ENCODE measurements at regions not wholly inside any gene's neighbourhood (a gene's known extent, or its start where the extent isn't known, plus 50 kb on each side); places are given as distances from the start of the nearest gene placed in this dataset.

- H3K79me2 ChIP-seq (ENCODE audit: control insufficient read depth, insufficient read depth, low read length, poor library complexity), result no peaks in the 10 kb centered on the region
- no peak overlapping the region for H2AK5ac ChIP-seq (ENCODE audit: low read length)
- no peaks in the 10 kb centered on the region for H3K4me1 ChIP-seq (ENCODE audit: control insufficient read depth in 1 of 2, insufficient read depth in 2 of 2, low read length in 2 of 2)
- H2AFZ ChIP-seq (ENCODE audit: insufficient read depth, low read length, poor library complexity), result no peak overlapping the region
- no peak overlapping the region for H3K27ac ChIP-seq (ENCODE audit: low read depth, low read length)
- H3K79me1 ChIP-seq (ENCODE audit: low read length), result no peaks in the 10 kb centered on the region
- H4K12ac ChIP-seq (ENCODE audit: low read depth, low read length), result no peak overlapping the region
- no CpG with 5 or more reads among the region's 1 CpG for WGBS (ENCODE audit: extremely low coverage, insufficient coverage, insufficient read length)
- H3K36me3 ChIP-seq (ENCODE audit: control insufficient read depth in 1 of 2, insufficient read depth in 2 of 2, low read length in 2 of 2), result no peaks in the 10 kb centered on the region
- no peak overlapping the region for H4K8ac ChIP-seq (ENCODE audit: low read depth, low read length)
- H2BK120ac ChIP-seq (ENCODE audit: insufficient read depth, low read length, poor library complexity), result no peak overlapping the region
- no peak overlapping the region for H3K14ac ChIP-seq (ENCODE audit: low read length)
- H3K27me3 ChIP-seq (ENCODE audit: insufficient read depth, low read length), result no peaks in the 10 kb centered on the region
- no peak overlapping the region for H3K23ac ChIP-seq (ENCODE audit: low read length)
- H3K4me3 ChIP-seq (ENCODE audit: low read depth, low read length), result no peak overlapping the region
- no peak overlapping the region for H3K4me2 ChIP-seq (ENCODE audit: low read length)
- no peak overlapping the region for H2BK12ac ChIP-seq (ENCODE audit: low read length)
- H2BK5ac ChIP-seq (ENCODE audit: low read depth, low read length, poor library complexity), result no peak overlapping the region
- H3K9ac ChIP-seq (ENCODE audit: low read length), result no peak overlapping the region
- H3K9me3 ChIP-seq (ENCODE audit: insufficient read depth, low read depth, low read length), result peaks cover 1% of the 10 kb centered on the region
- no peak for DNase-seq
- no peak overlapping the region for H4K91ac ChIP-seq (ENCODE audit: low read depth, low read length)
- H3K4ac ChIP-seq (ENCODE audit: low read depth, low read length), result no peak overlapping the region
- H3K18ac ChIP-seq (ENCODE audit: low read length), result no peak overlapping the region
These were observed 440.9 kb upstream of the MIR17HG start for GRCh38 chr13:90906554-90906953.

- Histone ChIP-seq H2AFZ (ENCODE audit: insufficient read depth, low read length, poor library complexity) (no peak overlapping the region), H4K91ac (ENCODE audit: low read depth, low read length) (no peak overlapping the region), H3K36me3 (ENCODE audit: control insufficient read depth in 1 of 2, insufficient read depth in 2 of 2, low read length in 2 of 2) (no peaks in the 10 kb centered on the region), H2BK120ac (ENCODE audit: insufficient read depth, low read length, poor library complexity) (no peak overlapping the region), H3K18ac (ENCODE audit: low read length) (no peak overlapping the region), H3K79me1 (ENCODE audit: low read length) (no peaks in the 10 kb centered on the region), H3K4me1 (ENCODE audit: control insufficient read depth in 1 of 2, insufficient read depth in 2 of 2, low read length in 2 of 2) (no peaks in the 10 kb centered on the region), H3K79me2 (ENCODE audit: control insufficient read depth, insufficient read depth, low read length, poor library complexity) (no peaks in the 10 kb centered on the region), H2AK5ac (ENCODE audit: low read length) (no peak overlapping the region), H3K23ac (ENCODE audit: low read length) (no peak overlapping the region), H3K9me3 (ENCODE audit: insufficient read depth, low read depth, low read length) (peaks cover 1% of the 10 kb centered on the region), H3K4me3 (ENCODE audit: low read depth, low read length) (no peak overlapping the region), H2BK5ac (ENCODE audit: low read depth, low read length, poor library complexity) (no peak overlapping the region), H3K4ac (ENCODE audit: low read depth, low read length) (no peak overlapping the region), H3K14ac (ENCODE audit: low read length) (no peak overlapping the region), H3K27ac (ENCODE audit: low read depth, low read length) (no peak overlapping the region), H2BK12ac (ENCODE audit: low read length) (no peak overlapping the region), H3K4me2 (ENCODE audit: low read length) (no peak overlapping the region), H3K9ac (ENCODE audit: low read length) (no peak overlapping the region), H4K12ac (ENCODE audit: low read depth, low read length) (no peak overlapping the region), H3K27me3 (ENCODE audit: insufficient read depth, low read length) (no peaks in the 10 kb centered on the region), H4K8ac (ENCODE audit: low read depth, low read length) (no peak overlapping the region)
- no peak for DNase-seq
- WGBS (ENCODE audit: extremely low coverage, insufficient coverage, insufficient read length), result no CpG with 5 or more reads among the region's 2 CpGs
These were observed 438.7 kb upstream of the MIR17HG start for GRCh38 chr13:90908792-90909191.

- Histone ChIP-seq H3K14ac (ENCODE audit: low read length) (no peak overlapping the region), H4K8ac (ENCODE audit: low read depth, low read length) (no peak overlapping the region), H3K9me3 (ENCODE audit: insufficient read depth, low read depth, low read length) (peaks cover 1% of the 10 kb centered on the region), H3K4me1 (ENCODE audit: control insufficient read depth in 1 of 2, insufficient read depth in 2 of 2, low read length in 2 of 2) (no peaks in the 10 kb centered on the region), H2BK12ac (ENCODE audit: low read length) (no peak overlapping the region), H3K4me2 (ENCODE audit: low read length) (no peak overlapping the region), H2BK5ac (ENCODE audit: low read depth, low read length, poor library complexity) (no peak overlapping the region), H4K91ac (ENCODE audit: low read depth, low read length) (no peak overlapping the region), H3K79me1 (ENCODE audit: low read length) (no peaks in the 10 kb centered on the region), H2AK5ac (ENCODE audit: low read length) (no peak overlapping the region), H2AFZ (ENCODE audit: insufficient read depth, low read length, poor library complexity) (no peak overlapping the region), H3K27me3 (ENCODE audit: insufficient read depth, low read length) (no peaks in the 10 kb centered on the region), H2BK120ac (ENCODE audit: insufficient read depth, low read length, poor library complexity) (no peak overlapping the region), H3K27ac (ENCODE audit: low read depth, low read length) (no peak overlapping the region), H3K18ac (ENCODE audit: low read length) (no peak overlapping the region), H3K23ac (ENCODE audit: low read length) (no peak overlapping the region), H3K4ac (ENCODE audit: low read depth, low read length) (no peak overlapping the region), H3K4me3 (ENCODE audit: low read depth, low read length) (no peak overlapping the region), H4K12ac (ENCODE audit: low read depth, low read length) (no peak overlapping the region), H3K79me2 (ENCODE audit: control insufficient read depth, insufficient read depth, low read length, poor library complexity) (no peaks in the 10 kb centered on the region), H3K9ac (ENCODE audit: low read length) (no peak overlapping the region), H3K36me3 (ENCODE audit: control insufficient read depth in 1 of 2, insufficient read depth in 2 of 2, low read length in 2 of 2) (no peaks in the 10 kb centered on the region)
- no CpG with 5 or more reads among the region's 3 CpGs for WGBS (ENCODE audit: extremely low coverage, insufficient coverage, insufficient read length)
- no peak for DNase-seq
These were observed 437.4 kb upstream of the MIR17HG start for GRCh38 chr13:90910018-90910639.

- no peak overlapping the region for H4K91ac ChIP-seq (ENCODE audit: low read depth, low read length)
- H3K36me3 ChIP-seq (ENCODE audit: control insufficient read depth in 1 of 2, insufficient read depth in 2 of 2, low read length in 2 of 2), result no peaks in the 10 kb centered on the region
- no peak overlapping the region for H2BK12ac ChIP-seq (ENCODE audit: low read length)
- no peak for DNase-seq
- no CpG with 5 or more reads among the region's 1 CpG for WGBS (ENCODE audit: extremely low coverage, insufficient coverage, insufficient read length)
- H2BK120ac ChIP-seq (ENCODE audit: insufficient read depth, low read length, poor library complexity), result no peak overlapping the region
- no peak overlapping the region for H4K8ac ChIP-seq (ENCODE audit: low read depth, low read length)
- no peaks in the 10 kb centered on the region for H3K9me3 ChIP-seq (ENCODE audit: insufficient read depth, low read depth, low read length)
- no peak overlapping the region for H3K4me3 ChIP-seq (ENCODE audit: low read depth, low read length)
- no peak overlapping the region for H3K4me2 ChIP-seq (ENCODE audit: low read length)
- H3K23ac ChIP-seq (ENCODE audit: low read length), result no peak overlapping the region
- H3K4ac ChIP-seq (ENCODE audit: low read depth, low read length), result no peak overlapping the region
- H2AK5ac ChIP-seq (ENCODE audit: low read length), result no peak overlapping the region
- H2BK5ac ChIP-seq (ENCODE audit: low read depth, low read length, poor library complexity), result no peak overlapping the region
- H3K14ac ChIP-seq (ENCODE audit: low read length), result no peak overlapping the region
- no peak overlapping the region for H3K9ac ChIP-seq (ENCODE audit: low read length)
- no peaks in the 10 kb centered on the region for H3K79me2 ChIP-seq (ENCODE audit: control insufficient read depth, insufficient read depth, low read length, poor library complexity)
- H4K12ac ChIP-seq (ENCODE audit: low read depth, low read length), result no peak overlapping the region
- H3K27me3 ChIP-seq (ENCODE audit: insufficient read depth, low read length), result no peaks in the 10 kb centered on the region
- H3K4me1 ChIP-seq (ENCODE audit: control insufficient read depth in 1 of 2, insufficient read depth in 2 of 2, low read length in 2 of 2), result no peaks in the 10 kb centered on the region
- no peak overlapping the region for H2AFZ ChIP-seq (ENCODE audit: insufficient read depth, low read length, poor library complexity)
- no peak overlapping the region for H3K27ac ChIP-seq (ENCODE audit: low read depth, low read length)
- H3K18ac ChIP-seq (ENCODE audit: low read length), result no peak overlapping the region
- H3K79me1 ChIP-seq (ENCODE audit: low read length), result no peaks in the 10 kb centered on the region
These were observed 435.2 kb upstream of the MIR17HG start for GRCh38 chr13:90912247-90912646.

Measured in trophoblast cell (in vitro differentiated cells and primary cell).